B cell (primary cell): ENCODE measurements at regions not wholly inside any gene's neighbourhood (a gene's known extent, or its start where the extent isn't known, plus 50 kb on each side); places are given as distances from the start of the nearest gene placed in this dataset.

Experiments used
- ATAC-seq: fragments of 200-7000 bp; cut with Tn5 transposase; one replicate; pipeline ENCODE4 v1.10.0; 2021; ENCODE audit warnings: low read depth, mild to moderate bottlenecking, moderate number of reproducible peaks, moderate library complexity
- CTCF ChIA-PET: fragments of 350-600 bp; sonication (Branson Sonifier 250); formaldehyde crosslinking; loops from one replicate; lab custom pipeline; 2021; ENCODE audit warnings: antibody characterized with exemption, inconsistent platforms; lab: Charles Lee
- POLR2A ChIA-PET: fragments of 350-600 bp; sonication (Branson Sonifier 250); formaldehyde crosslinking; loops from one replicate; lab custom pipeline; 2021; ENCODE audit warnings: antibody characterized with exemption; lab: Charles Lee
- DNase-seq: peaks from one replicate; pipeline ENCODE4 v3.0.0; 2013
- H2AFZ ChIP-seq: 2 replicates; pipeline ENCODE4 v1.6.1; 2012; ENCODE audit warnings: mild to moderate bottlenecking, low read depth, low read length; ENCODE audit not compliant: insufficient read depth, poor library complexity, severe bottlenecking
- H3K27ac ChIP-seq, 2 donors: 1 replicate in 1 of 2; 2 replicates in 1 of 2; pipeline ENCODE4 v1.5.1; 2012 to 2013; ENCODE audit warnings: low read length in 2 of 2, mild to moderate bottlenecking in 2 of 2, moderate library complexity in 1 of 2
- H3K27me3 ChIP-seq, 4 experiments: fragments of 200-600 bp in 1 of 4; sonication (generic) in 1 of 4; replicated peaks in 1 of 4; 1 replicate in 2 of 4; 2 replicates in 2 of 4; pipeline versions ENCODE4 v1.6.1 to v1.7.0; 2013 to 2016; ENCODE audit warnings: low read length in 3 of 4, mild to moderate bottlenecking in 2 of 4, mixed read lengths in 1 of 4, moderate library complexity in 1 of 4; ENCODE audit not compliant: insufficient read depth in 4 of 4, control insufficient read depth in 3 of 4; ENCODE audit errors: control extremely low read depth in 1 of 4
- H3K36me3 ChIP-seq, 2 experiments: replicated peaks in 1 of 2; 1 replicate in 1 of 2; 2 replicates in 1 of 2; pipeline versions ENCODE4 v1.6.1 to v1.7.1; 2013; ENCODE audit warnings: low read length in 1 of 2; ENCODE audit not compliant: insufficient read depth in 2 of 2, control insufficient read depth in 1 of 2; ENCODE audit errors: control extremely low read depth in 1 of 2, extremely low read depth in 1 of 2
- H3K4me1 ChIP-seq, 2 donors: fragments of 200-600 bp in 1 of 2; sonication (generic) in 1 of 2; 1 replicate in 1 of 2; 2 replicates in 1 of 2; pipeline versions ENCODE4 v1.5.1 to v1.6.1; 2013 to 2017; ENCODE audit warnings: low read length in 2 of 2; ENCODE audit not compliant: control insufficient read depth in 2 of 2, insufficient read depth in 2 of 2
- H3K4me2 ChIP-seq: replicated peaks from 2 replicates; pipeline ENCODE3; 2012; ENCODE audit warnings: mild to moderate bottlenecking, low read depth, low read length; ENCODE audit not compliant: poor library complexity, severe bottlenecking
- H3K4me3 ChIP-seq, 5 experiments: fragments of 200-600 bp in 1 of 5; sonication (generic) in 1 of 5; 1 replicate in 3 of 5; 2 replicates in 2 of 5; pipeline versions ENCODE4 v1.5.1 to v1.7.0; 2011 to 2016; ENCODE audit warnings: low read length in 4 of 5, mild to moderate bottlenecking in 4 of 5, low read depth in 2 of 5, control low read depth in 1 of 5, moderate library complexity in 1 of 5; ENCODE audit not compliant: insufficient read depth in 1 of 5; ENCODE audit errors: control extremely low read depth in 1 of 5, extremely low read depth in 1 of 5
- H3K79me2 ChIP-seq: fragments of 200-600 bp; sonication (generic); one replicate; pipeline ENCODE4 v1.6.0; 2016; ENCODE audit warnings: low read length; ENCODE audit not compliant: control insufficient read depth, insufficient read depth
- H3K9ac ChIP-seq: fragments of 200-600 bp; sonication (generic); 2 replicates; pipeline ENCODE4 v1.6.1; 2017; ENCODE audit warnings: mild to moderate bottlenecking, low read length, moderate library complexity
- H3K9me3 ChIP-seq, 3 donors: one replicate each; pipeline versions ENCODE4 v1.6.1 to v1.7.1; 2013; ENCODE audit warnings: low read length in 2 of 3; ENCODE audit not compliant: control insufficient read depth in 2 of 3, insufficient read depth in 1 of 3; ENCODE audit errors: control extremely low read depth in 1 of 3
- H4K20me1 ChIP-seq: 2 replicates; pipeline ENCODE4 v1.6.0; 2012; ENCODE audit warnings: mild to moderate bottlenecking, low read length; ENCODE audit not compliant: insufficient read depth, control insufficient read depth, poor library complexity, severe bottlenecking
- H3K27ac Mint-ChIP-seq: one replicate; pipeline ENCODE4 v1.8.0; 2021; ENCODE audit warnings: mixed read lengths
- H3K27me3 Mint-ChIP-seq: one replicate; pipeline ENCODE4 v1.8.0; 2021; ENCODE audit warnings: mixed read lengths
- H3K4me1 Mint-ChIP-seq: one replicate; pipeline ENCODE4 v1.8.0; 2021; ENCODE audit warnings: mixed read lengths
- H3K4me3 Mint-ChIP-seq: one replicate; pipeline ENCODE4 v1.8.0; 2021; ENCODE audit warnings: mixed read lengths
- H3K9me3 Mint-ChIP-seq: one replicate; pipeline ENCODE4 v1.8.0; 2022; ENCODE audit warnings: mixed read lengths; ENCODE audit not compliant: insufficient read depth
- CTCF ChIP-seq: fragments of 200-600 bp; IDR thresholded peaks from one replicate; pipeline ENCODE4 v1.8.0; 2022; ENCODE audit warnings: antibody characterized with exemption, mild to moderate bottlenecking
- EZH2 ChIP-seq: IDR thresholded peaks from 2 replicates; pipeline ENCODE4 v1.6.1; 2012; ENCODE audit warnings: borderline replicate concordance, low read depth, mild to moderate bottlenecking, moderate library complexity, low read length; ENCODE audit not compliant: insufficient read depth, poor library complexity, severe bottlenecking
- WGBS: methylation state at CpG from one replicate; pipeline ENCODE4 v1.1.5; 2013; ENCODE audit warnings: missing lambda C conversion rate; ENCODE audit not compliant: insufficient coverage; 5-methylcytosine and 5-hydroxymethylcytosine counted together
- intact Hi-C: fragments of 100-400 bp; cut with micrococcal nuclease; formaldehyde crosslinking; loops from one replicate; pipeline ENCODE4 v1.10.0; 2022

GRCh38 chr7:21261627-21262594, 166.0 kb upstream of the SP4 start:
- 17% methylated on average over 1 of the region's 9 CpGs for WGBS
- H3K9me3 Mint-ChIP-seq = no peaks in the 10 kb centered on the region
- CTCF ChIA-PET = interaction anchor here (0.6 to 5.0 kb wide), 24 partner anchors 10 to 821 kb away, joined by 3 to 28 read pairs (median 3); partner anchors contain the start of gene SP4
- peak overlapping the region; percentile 14 for H3K4me3 Mint-ChIP-seq
- peaks cover 14% of the 10 kb centered on the region for H3K4me1 Mint-ChIP-seq
- Histone ChIP-seq H4K20me1 (no peaks in the 10 kb centered on the region), H3K9me3 (no peaks in the 10 kb centered on the region), H3K27ac (peak overlapping the region in 1 of 2 donors; percentile 28), H3K4me3 (no peak overlapping the region), H3K9ac (no peak overlapping the region), H2AFZ (peak overlapping the region; percentile 44), H3K36me3 (no peaks in the 10 kb centered on the region), H3K79me2 (no peaks in the 10 kb centered on the region), H3K4me1 (peaks cover 12% of the 10 kb centered on the region in 2 donors), H3K27me3 (no peaks in the 10 kb centered on the region), H3K4me2 (peak overlapping the region; percentile 42)
- ATAC-seq = peak; percentile 93
- TF ChIP-seq CTCF (peak; percentile 73), EZH2 (no peak)
- intact Hi-C loops = loop anchor here (1.0 to 2.0 kb wide), 6 partner anchors 91 to 739 kb away; partner anchors contain the start of gene SP4
- no peaks in the 10 kb centered on the region for H3K27me3 Mint-ChIP-seq
- H3K27ac Mint-ChIP-seq = peak overlapping the region; percentile 67
- POLR2A ChIA-PET = no interaction called here
- peak; percentile 73 for DNase-seq

- Histone ChIP-seq H3K4me2 (no peak overlapping the region), H3K36me3 (no peaks in the 10 kb centered on the region), H3K9ac (no peak overlapping the region), H3K27ac (no peak overlapping the region), H3K4me1 (no peaks in the 10 kb centered on the region), H3K9me3 (no peaks in the 10 kb centered on the region), H3K27me3 (no peaks in the 10 kb centered on the region), H3K79me2 (no peaks in the 10 kb centered on the region), H3K4me3 (no peak overlapping the region), H2AFZ (no peak overlapping the region), H4K20me1 (no peaks in the 10 kb centered on the region)
- ChIA-PET POLR2A (no interaction called here), CTCF (interaction anchor here (1.1 kb wide), 1 partner anchor 257 kb away, joined by 3 read pairs; no protein-coding TSS in a partner anchor)
- ATAC-seq (no peak), DNase-seq (no peak)
- Mint-ChIP-seq H3K4me1 (no peaks in the 10 kb centered on the region), H3K27ac (no peak overlapping the region), H3K9me3 (no peaks in the 10 kb centered on the region), H3K4me3 (no peak overlapping the region), H3K27me3 (no peaks in the 10 kb centered on the region)
- 100% methylated on average over 1 of the region's 4 CpGs for WGBS
- no peak for TF ChIP-seq CTCF
- no peak for TF ChIP-seq EZH2
- intact Hi-C loops = no loop called here
Observed at GRCh38 chr7:21269021-21269420, 158.9 kb upstream of the SP4 start.
